ENCODE measurements at regions not wholly inside any gene's neighbourhood (a gene's known extent, or its start where the extent isn't known, plus 50 kb on each side); places are given as distances from the start of the nearest gene placed in this dataset.

GRCh38 chr3:166302331-166302730 is 465.1 kb upstream of the BCHE start:
- intact Hi-C loops (cut with micrococcal nuclease), result no loop called here
- Mint-ChIP-seq H3K4me3 (ENCODE audit: unreplicated experiment) (no peak overlapping the region), H3K36me3 (ENCODE audit: insufficient read depth, unreplicated experiment) (no peaks in the 10 kb centered on the region), H3K9me3 (ENCODE audit: unreplicated experiment) (no peaks in the 10 kb centered on the region), H3K27ac (ENCODE audit: low read depth, unreplicated experiment) (no peak overlapping the region), H3K27me3 (ENCODE audit: insufficient read depth, unreplicated experiment) (no peaks in the 10 kb centered on the region), H3K4me1 (ENCODE audit: insufficient read depth, unreplicated experiment) (peaks cover 8% of the 10 kb centered on the region)
- BruUV-seq (replicated peaks), result no TSS peak
- no peak for TF ChIP-seq CTCF (IDR thresholded peaks at IDR 0.05; ENCODE audit: unreplicated experiment)
- CTCF ChIA-PET, result no interaction called here
- no peak for DNase-seq (ENCODE audit: unreplicated experiment)
- POLR2A ChIA-PET, result no interaction called here

GRCh38 chr3:166296179-166296783 is 459.1 kb upstream of the BCHE start:
- H3K4me3 Mint-ChIP-seq (ENCODE audit: unreplicated experiment), result no peak overlapping the region
- no peaks in the 10 kb centered on the region for H3K9me3 Mint-ChIP-seq (ENCODE audit: unreplicated experiment)
- intact Hi-C loops (cut with micrococcal nuclease), result no loop called here
- no peaks in the 10 kb centered on the region for H3K4me1 Mint-ChIP-seq (ENCODE audit: insufficient read depth, unreplicated experiment)
- ChIA-PET CTCF (interaction anchor here (0.6 to 1.0 kb wide), 2 partner anchors 9 to 441 kb away, joined by 3 read pairs; no protein-coding TSS in a partner anchor), POLR2A (no interaction called here)
- TF ChIP-seq CTCF (IDR thresholded peaks at IDR 0.05; ENCODE audit: unreplicated experiment), result no peak
- no peak overlapping the region for H3K27ac Mint-ChIP-seq (ENCODE audit: low read depth, unreplicated experiment)
- BruUV-seq (replicated peaks), result no TSS peak
- no peaks in the 10 kb centered on the region for H3K27me3 Mint-ChIP-seq (ENCODE audit: insufficient read depth, unreplicated experiment)
- DNase-seq (ENCODE audit: unreplicated experiment), result no peak
- no peaks in the 10 kb centered on the region for H3K36me3 Mint-ChIP-seq (ENCODE audit: insufficient read depth, unreplicated experiment)

GRCh38 chr3:166291186-166291955 is 454.1 kb upstream of the BCHE start:
- Mint-ChIP-seq H3K4me1 (ENCODE audit: insufficient read depth, unreplicated experiment) (no peaks in the 10 kb centered on the region), H3K27me3 (ENCODE audit: insufficient read depth, unreplicated experiment) (no peaks in the 10 kb centered on the region), H3K4me3 (ENCODE audit: unreplicated experiment) (no peak overlapping the region), H3K9me3 (ENCODE audit: unreplicated experiment) (no peaks in the 10 kb centered on the region), H3K27ac (ENCODE audit: low read depth, unreplicated experiment) (no peak overlapping the region), H3K36me3 (ENCODE audit: insufficient read depth, unreplicated experiment) (no peaks in the 10 kb centered on the region)
- ChIA-PET POLR2A (interaction anchor here (0.5 kb wide), 1 partner anchor 9 kb away, joined by 3 read pairs; no protein-coding TSS in a partner anchor), CTCF (no interaction called here)
- DNase-seq (ENCODE audit: unreplicated experiment), result no peak
- TF ChIP-seq CTCF (IDR thresholded peaks at IDR 0.05; ENCODE audit: unreplicated experiment), result no peak
- intact Hi-C loops (cut with micrococcal nuclease), result no loop called here
- no TSS peak for BruUV-seq (replicated peaks)

GRCh38 chr3:166285001-166285400 is 447.8 kb upstream of the BCHE start:
- Mint-ChIP-seq H3K4me3 (ENCODE audit: unreplicated experiment) (peak overlapping the region; percentile 7), H3K27ac (ENCODE audit: low read depth, unreplicated experiment) (peak overlapping the region; percentile 77), H3K36me3 (ENCODE audit: insufficient read depth, unreplicated experiment) (no peaks in the 10 kb centered on the region), H3K4me1 (ENCODE audit: insufficient read depth, unreplicated experiment) (peaks cover 17% of the 10 kb centered on the region), H3K9me3 (ENCODE audit: unreplicated experiment) (no peaks in the 10 kb centered on the region), H3K27me3 (ENCODE audit: insufficient read depth, unreplicated experiment) (no peaks in the 10 kb centered on the region)
- ChIA-PET CTCF (interaction anchor here (0.9 kb wide), 1 partner anchor 11 kb away, joined by 3 read pairs; no protein-coding TSS in a partner anchor), POLR2A (no interaction called here)
- BruUV-seq (replicated peaks), result no TSS peak
- no peak for TF ChIP-seq CTCF (IDR thresholded peaks at IDR 0.05; ENCODE audit: unreplicated experiment)
- intact Hi-C loops (cut with micrococcal nuclease), result no loop called here
- DNase-seq (ENCODE audit: unreplicated experiment), result peak; percentile 60
